Uterus (tissue), 2 donors: ENCODE measurements at regions not wholly inside any gene's neighbourhood (a gene's known extent, or its start where the extent isn't known, plus 50 kb on each side); places are given as distances from the start of the nearest gene placed in this dataset.

ENCODE experiments used
- CTCF ChIP-seq, 4 experiments: fragments of 200-600 bp in 2 of 4; fragments of 450-650 bp in 2 of 4; sonication (generic) in 2 of 4; IDR thresholded peaks; one replicate each; pipeline ENCODE4 v1.5.1; 2016 to 2019; ENCODE audit warnings: antibody characterized with exemption in 4 of 4, mild to moderate bottlenecking in 2 of 4, moderate library complexity in 1 of 4
- POLR2A ChIP-seq, 2 donors: fragments of 450-650 bp; IDR thresholded peaks; one replicate each; pipeline ENCODE4 v1.6.1; 2016; ENCODE audit warnings: antibody characterized with exemption in 2 of 2, mild to moderate bottlenecking in 1 of 2, moderate library complexity in 1 of 2

- TF ChIP-seq POLR2A (IDR thresholded peaks at IDR 0.05) (no peak), CTCF (IDR thresholded peaks at IDR 0.05) (no peak)
Observed at GRCh38 chr1:57820356-57821095, 396.7 kb upstream of the DAB1 start.
